ENCODE measurements at regions not wholly inside any gene's neighbourhood (a gene's known extent, or its start where the extent isn't known, plus 50 kb on each side); places are given as distances from the start of the nearest gene placed in this dataset.
A peak's percentile ranks its signal among the peaks of the same experiment; 100 is the strongest.

DNA sequence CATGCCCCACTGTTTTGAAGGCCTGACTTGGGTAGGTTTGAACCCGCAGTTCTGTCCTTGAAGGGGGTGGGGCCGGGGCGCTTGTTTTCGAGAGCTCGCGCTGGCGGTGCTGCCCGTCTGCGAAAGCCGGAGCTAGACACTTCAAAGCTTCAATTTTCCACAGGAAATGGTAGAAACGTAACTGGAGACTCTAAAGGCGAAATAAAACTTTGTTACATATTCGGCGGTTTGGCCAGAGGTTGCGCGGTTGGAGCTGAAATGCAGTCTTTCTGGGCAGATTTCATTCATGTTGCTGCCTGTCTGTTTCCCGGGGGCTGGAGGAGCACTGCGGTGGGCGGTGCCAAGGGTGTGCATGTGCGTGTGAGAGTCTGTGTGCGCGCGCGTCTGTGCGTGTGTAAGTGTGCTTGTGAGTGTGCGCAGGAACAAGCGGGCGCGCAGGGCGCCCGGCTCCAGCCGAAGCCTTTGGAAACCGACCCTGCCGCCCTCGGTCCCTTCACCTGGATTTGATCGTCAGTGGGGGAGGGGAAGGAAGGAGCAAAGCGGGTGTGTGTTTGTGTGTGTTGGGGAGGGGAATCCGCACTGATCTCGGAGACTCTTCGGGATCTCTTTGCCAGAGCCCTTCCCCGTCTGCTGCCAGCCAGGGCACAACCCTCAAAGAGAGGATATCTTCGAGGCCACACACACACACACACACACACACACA lies 227.7 kb upstream of the CRY1 start:
- TF ChIP-seq, protein P1, sequence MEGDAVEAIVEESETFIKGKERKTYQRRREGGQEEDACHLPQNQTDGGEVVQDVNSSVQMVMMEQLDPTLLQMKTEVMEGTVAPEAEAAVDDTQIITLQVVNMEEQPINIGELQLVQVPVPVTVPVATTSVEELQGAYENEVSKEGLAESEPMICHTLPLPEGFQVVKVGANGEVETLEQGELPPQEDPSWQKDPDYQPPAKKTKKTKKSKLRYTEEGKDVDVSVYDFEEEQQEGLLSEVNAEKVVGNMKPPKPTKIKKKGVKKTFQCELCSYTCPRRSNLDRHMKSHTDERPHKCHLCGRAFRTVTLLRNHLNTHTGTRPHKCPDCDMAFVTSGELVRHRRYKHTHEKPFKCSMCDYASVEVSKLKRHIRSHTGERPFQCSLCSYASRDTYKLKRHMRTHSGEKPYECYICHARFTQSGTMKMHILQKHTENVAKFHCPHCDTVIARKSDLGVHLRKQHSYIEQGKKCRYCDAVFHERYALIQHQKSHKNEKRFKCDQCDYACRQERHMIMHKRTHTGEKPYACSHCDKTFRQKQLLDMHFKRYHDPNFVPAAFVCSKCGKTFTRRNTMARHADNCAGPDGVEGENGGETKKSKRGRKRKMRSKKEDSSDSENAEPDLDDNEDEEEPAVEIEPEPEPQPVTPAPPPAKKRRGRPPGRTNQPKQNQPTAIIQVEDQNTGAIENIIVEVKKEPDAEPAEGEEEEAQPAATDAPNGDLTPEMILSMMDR (conservative IDR thresholded peaks at IDR 0.05; ENCODE audit: low read depth, low read length) = no peak
- TF ChIP-seq EZH2 (IDR thresholded peaks at IDR 0.05; ENCODE audit: borderline replicate concordance, low read depth, low read length, poor library complexity, severe bottlenecking) = no peak
- H3K4me1 ChIP-seq (ENCODE audit: insufficient read depth, low read length, poor library complexity, severe bottlenecking) = peaks cover 14% of the 10 kb centered on the region
- H3K9me3 ChIP-seq (ENCODE audit: low read depth, low read length, poor library complexity, severe bottlenecking) = no peaks in the 10 kb centered on the region
- ChIA-PET POLR2A (ENCODE audit: low non-redundant PET) (interaction anchor here (0.7 kb wide), 1 partner anchor 293 kb away, joined by 3 read pairs; no protein-coding TSS in a partner anchor), CTCF (interaction anchor here (0.7 to 1.3 kb wide), 2 partner anchors 77 to 81 kb away, joined by 3 read pairs; no protein-coding TSS in a partner anchor)
- peak overlapping the region; percentile 61 for H3K4me3 ChIP-seq (ENCODE audit: low read depth, low read length, poor library complexity, severe bottlenecking)
- H3K27me3 ChIP-seq (replicated peaks; ENCODE audit: insufficient read depth, low read depth, low read length, poor library complexity) = peaks cover 20% of the 10 kb centered on the region
- BruUV-seq (replicated peaks) = no TSS peak
- peak; percentile 77 for DNase-seq (ENCODE audit: low spot score)
- intact Hi-C loops (cut with micrococcal nuclease; ENCODE audit: unreplicated experiment) = loop anchor here (5.0 kb wide), 1 partner anchor 51 kb away; no protein-coding TSS in a partner anchor
- H3K36me3 ChIP-seq (ENCODE audit: insufficient read depth, low read length, poor library complexity, severe bottlenecking) = no peaks in the 10 kb centered on the region
- H3K27ac ChIP-seq (ENCODE audit: low read depth, low read length, poor library complexity, severe bottlenecking) = no peak overlapping the region

DNA sequence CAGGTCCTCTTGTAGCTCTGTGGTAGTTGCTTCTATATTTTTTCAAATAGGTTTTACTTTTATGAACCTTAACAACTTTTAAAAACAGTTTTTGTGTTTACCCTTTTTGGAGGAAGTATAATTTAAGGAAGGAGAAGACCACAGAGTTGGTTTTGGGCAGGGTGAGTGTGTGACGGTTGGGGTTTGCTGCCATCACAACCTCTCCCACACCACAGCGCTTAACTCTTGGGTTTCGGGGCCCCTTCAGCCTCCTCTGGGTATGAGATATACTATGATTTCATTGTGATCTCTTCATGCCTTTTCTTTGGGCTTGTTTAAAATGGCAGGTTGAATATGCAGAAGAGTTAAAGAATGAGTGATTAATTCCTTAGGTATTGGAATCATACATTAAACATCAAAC lies 228.7 kb upstream of the CRY1 start:
- Histone ChIP-seq H3K4me1 (ENCODE audit: insufficient read depth, low read length, poor library complexity, severe bottlenecking) (peaks cover 14% of the 10 kb centered on the region), H3K4me3 (ENCODE audit: low read depth, low read length, poor library complexity, severe bottlenecking) (no peak overlapping the region), H3K36me3 (ENCODE audit: insufficient read depth, low read length, poor library complexity, severe bottlenecking) (no peaks in the 10 kb centered on the region), H3K9me3 (ENCODE audit: low read depth, low read length, poor library complexity, severe bottlenecking) (no peaks in the 10 kb centered on the region), H3K27me3 (replicated peaks; ENCODE audit: insufficient read depth, low read depth, low read length, poor library complexity) (peaks cover 16% of the 10 kb centered on the region), H3K27ac (ENCODE audit: low read depth, low read length, poor library complexity, severe bottlenecking) (no peak overlapping the region)
- TF ChIP-seq, protein P1 (conservative IDR thresholded peaks at IDR 0.05; ENCODE audit: low read depth, low read length) = no peak
- TF ChIP-seq EZH2 (IDR thresholded peaks at IDR 0.05; ENCODE audit: borderline replicate concordance, low read depth, low read length, poor library complexity, severe bottlenecking) = no peak
- DNase-seq (ENCODE audit: low spot score) = no peak
- POLR2A ChIA-PET (ENCODE audit: low non-redundant PET) = no interaction called here
- no TSS peak for BruUV-seq (replicated peaks)
- CTCF ChIA-PET = no interaction called here
- intact Hi-C loops (cut with micrococcal nuclease; ENCODE audit: unreplicated experiment) = loop anchor here (5.0 kb wide), 1 partner anchor 50 kb away; no protein-coding TSS in a partner anchor

DNA sequence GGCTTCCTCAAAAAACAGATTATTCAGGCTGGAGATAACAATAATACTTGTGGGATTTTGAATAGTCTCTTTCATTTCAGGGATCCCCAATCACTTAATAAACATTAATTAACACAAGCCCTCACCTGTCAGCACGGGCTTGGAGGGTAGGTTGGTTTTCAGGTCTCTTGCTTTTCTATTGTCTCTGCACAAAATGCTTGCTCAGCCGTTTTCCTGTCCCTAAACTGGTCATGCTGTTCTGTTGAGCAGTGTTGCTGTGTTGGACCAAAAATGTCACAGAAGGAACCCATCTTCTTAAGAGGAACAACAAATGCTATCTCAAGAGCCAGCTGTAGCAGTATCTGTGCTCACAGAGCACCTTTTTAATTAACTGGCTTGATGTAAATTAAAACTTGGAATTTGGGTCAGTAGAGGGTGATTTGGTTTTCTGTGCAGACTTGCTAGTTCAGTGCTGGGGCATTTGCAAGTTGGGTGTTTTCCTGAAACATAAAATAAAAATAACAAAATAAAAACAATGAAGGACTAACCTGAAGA lies 231.8 kb upstream of the CRY1 start:
- intact Hi-C loops (cut with micrococcal nuclease; ENCODE audit: unreplicated experiment) = no loop called here
- CTCF ChIA-PET = no interaction called here

More for the DNA sequence above, 231.8 kb upstream of the CRY1 start:
- POLR2A ChIA-PET (ENCODE audit: low non-redundant PET) = no interaction called here
- Histone ChIP-seq H3K4me3 (ENCODE audit: low read depth, low read length, poor library complexity, severe bottlenecking) (no peak overlapping the region), H3K27me3 (replicated peaks; ENCODE audit: insufficient read depth, low read depth, low read length, poor library complexity) (peaks cover 13% of the 10 kb centered on the region), H3K36me3 (ENCODE audit: insufficient read depth, low read length, poor library complexity, severe bottlenecking) (no peaks in the 10 kb centered on the region), H3K9me3 (ENCODE audit: low read depth, low read length, poor library complexity, severe bottlenecking) (no peaks in the 10 kb centered on the region), H3K4me1 (ENCODE audit: insufficient read depth, low read length, poor library complexity, severe bottlenecking) (peaks cover 33% of the 10 kb centered on the region), H3K27ac (ENCODE audit: low read depth, low read length, poor library complexity, severe bottlenecking) (no peak overlapping the region)
- no peak for DNase-seq (ENCODE audit: low spot score)
- no TSS peak for BruUV-seq (replicated peaks)
- TF ChIP-seq, protein P1 (conservative IDR thresholded peaks at IDR 0.05; ENCODE audit: low read depth, low read length) = no peak
- no peak for TF ChIP-seq EZH2 (IDR thresholded peaks at IDR 0.05; ENCODE audit: borderline replicate concordance, low read depth, low read length, poor library complexity, severe bottlenecking)
